ENCODE measurements at regions not wholly inside any gene's neighbourhood (a gene's known extent, or its start where the extent isn't known, plus 50 kb on each side); places are given as distances from the start of the nearest gene placed in this dataset.

- H3K36me3 ChIP-seq (ENCODE audit: insufficient read depth) = no peaks in the 10 kb centered on the region
- no peak for DNase-seq (ENCODE audit: extremely low spot score)
- H3K27ac ChIP-seq (ENCODE audit: low read depth) = no peak overlapping the region
- no peak overlapping the region for H3K4me3 ChIP-seq (ENCODE audit: low read depth, low read length)
- no peaks in the 10 kb centered on the region for H3K4me1 ChIP-seq (ENCODE audit: insufficient read depth)
- 25% methylated on average over 1 of the region's 1 CpG for WGBS
Observed at GRCh38 chr21:19702726-19703125, 1295.5 kb upstream of the NCAM2 start.

DNA sequence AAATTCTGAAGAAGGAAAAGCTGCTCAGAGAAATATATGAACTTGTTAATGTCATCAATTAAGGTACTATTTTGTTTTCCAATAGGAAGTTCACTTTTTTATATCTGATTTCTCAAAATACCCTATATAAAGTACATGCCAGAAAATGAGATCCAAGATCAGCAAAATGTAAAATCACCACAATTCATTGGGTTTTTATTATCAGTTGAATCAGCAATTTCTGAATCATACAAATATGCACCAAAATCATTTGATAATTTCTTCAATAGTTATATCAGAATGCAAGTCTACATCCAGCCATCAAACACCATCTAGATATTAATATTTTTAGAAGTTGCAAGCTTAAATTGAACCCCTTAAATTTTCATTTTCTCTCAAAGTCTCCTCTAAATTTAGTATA lies 1293.4 kb upstream of the NCAM2 start:
- Histone ChIP-seq H3K27ac (ENCODE audit: low read depth) (no peak overlapping the region), H3K4me3 (ENCODE audit: low read depth, low read length) (no peak overlapping the region), H3K4me1 (ENCODE audit: insufficient read depth) (no peaks in the 10 kb centered on the region), H3K36me3 (ENCODE audit: insufficient read depth) (no peaks in the 10 kb centered on the region)
- no peak for DNase-seq (ENCODE audit: extremely low spot score)

DNA sequence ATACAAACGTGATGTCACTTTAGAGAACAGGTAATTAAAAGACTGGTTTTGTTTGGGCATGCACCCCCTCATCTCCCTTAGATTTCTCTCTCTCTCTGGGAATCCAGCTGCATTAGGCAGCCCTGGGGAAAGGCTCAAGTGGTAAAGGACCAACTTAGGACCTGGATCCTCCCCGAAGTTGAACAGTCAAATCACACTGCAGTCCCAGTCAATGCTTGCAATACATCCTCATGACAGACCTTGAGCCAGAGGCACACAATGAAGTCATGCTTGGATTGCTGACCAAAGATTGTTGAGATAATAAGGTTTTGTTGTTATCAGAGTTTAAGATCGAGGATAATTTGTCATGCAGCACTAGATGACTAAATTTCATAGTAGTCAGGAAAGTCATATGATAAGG lies 1285.8 kb upstream of the NCAM2 start:
- H3K27ac ChIP-seq (ENCODE audit: low read depth) = no peak overlapping the region
- H3K4me1 ChIP-seq (ENCODE audit: insufficient read depth) = no peaks in the 10 kb centered on the region
- no peaks in the 10 kb centered on the region for H3K36me3 ChIP-seq (ENCODE audit: insufficient read depth)
- DNase-seq (ENCODE audit: extremely low spot score) = no peak
- no peak overlapping the region for H3K4me3 ChIP-seq (ENCODE audit: low read depth, low read length)
- WGBS = 67% methylated on average over 3 of the region's 3 CpGs

- Histone ChIP-seq H3K4me3 (ENCODE audit: low read depth, low read length) (no peak overlapping the region), H3K27ac (ENCODE audit: low read depth) (no peak overlapping the region), H3K4me1 (ENCODE audit: insufficient read depth) (no peaks in the 10 kb centered on the region), H3K36me3 (ENCODE audit: insufficient read depth) (no peaks in the 10 kb centered on the region)
- no peak for DNase-seq (ENCODE audit: extremely low spot score)
Observed at GRCh38 chr21:19713313-19713712, 1284.9 kb upstream of the NCAM2 start.

- Histone ChIP-seq H3K27ac (ENCODE audit: low read depth) (no peak overlapping the region), H3K4me3 (ENCODE audit: low read depth, low read length) (no peak overlapping the region), H3K36me3 (ENCODE audit: insufficient read depth) (no peaks in the 10 kb centered on the region), H3K4me1 (ENCODE audit: insufficient read depth) (no peaks in the 10 kb centered on the region)
- no peak for DNase-seq (ENCODE audit: extremely low spot score)
- 85% methylated on average over 1 of the region's 1 CpG for WGBS
Observed at GRCh38 chr21:19724081-19724480, 1274.1 kb upstream of the NCAM2 start.

DNA sequence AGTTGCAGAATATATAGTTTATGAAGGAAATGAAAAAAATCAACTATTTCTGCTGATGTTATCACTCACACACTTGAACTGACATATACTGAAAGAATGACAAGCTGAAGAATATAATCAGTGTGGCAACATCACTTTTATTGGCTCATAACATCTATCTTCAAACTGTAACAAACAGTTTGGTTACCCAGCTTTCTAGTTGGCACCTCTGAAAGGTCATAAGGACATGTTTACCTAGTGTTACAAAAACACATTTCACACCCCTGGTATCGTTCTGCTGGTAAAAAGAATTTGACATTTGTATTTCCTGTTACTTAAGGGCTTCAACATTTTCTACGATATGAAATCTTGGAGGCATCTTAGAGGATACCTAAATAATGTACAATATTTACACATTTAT lies 1267.0 kb upstream of the NCAM2 start:
- no peak overlapping the region for H3K27ac ChIP-seq (ENCODE audit: low read depth)
- no peak overlapping the region for H3K4me3 ChIP-seq (ENCODE audit: low read depth, low read length)
- H3K4me1 ChIP-seq (ENCODE audit: insufficient read depth) = no peaks in the 10 kb centered on the region
- H3K36me3 ChIP-seq (ENCODE audit: insufficient read depth) = no peaks in the 10 kb centered on the region
- no peak for DNase-seq (ENCODE audit: extremely low spot score)
- 16% methylated on average over 2 of the region's 2 CpGs for WGBS

GRCh38 chr21:19759836-19760235 lies 1238.4 kb upstream of the NCAM2 start:
- Histone ChIP-seq H3K27ac (ENCODE audit: low read depth) (no peak overlapping the region), H3K36me3 (ENCODE audit: insufficient read depth) (no peaks in the 10 kb centered on the region), H3K4me1 (ENCODE audit: insufficient read depth) (no peaks in the 10 kb centered on the region), H3K4me3 (ENCODE audit: low read depth, low read length) (no peak overlapping the region)
- DNase-seq (ENCODE audit: extremely low spot score) = no peak
- 90% methylated on average over 19 of the region's 19 CpGs for WGBS

- H3K36me3 ChIP-seq (ENCODE audit: insufficient read depth) = no peaks in the 10 kb centered on the region
- no peak overlapping the region for H3K4me3 ChIP-seq (ENCODE audit: low read depth, low read length)
- WGBS = 50% methylated on average over 1 of the region's 1 CpG
- H3K27ac ChIP-seq (ENCODE audit: low read depth) = no peak overlapping the region
- no peaks in the 10 kb centered on the region for H3K4me1 ChIP-seq (ENCODE audit: insufficient read depth)
- no peak for DNase-seq (ENCODE audit: extremely low spot score)
Observed at GRCh38 chr21:19767546-19767945, 1230.7 kb upstream of the NCAM2 start.

- no peaks in the 10 kb centered on the region for H3K4me1 ChIP-seq (ENCODE audit: insufficient read depth)
- H3K4me3 ChIP-seq (ENCODE audit: low read depth, low read length) = no peak overlapping the region
- no peak overlapping the region for H3K27ac ChIP-seq (ENCODE audit: low read depth)
- 88% methylated on average over 2 of the region's 2 CpGs for WGBS
- no peak for DNase-seq (ENCODE audit: extremely low spot score)
- H3K36me3 ChIP-seq (ENCODE audit: insufficient read depth) = no peaks in the 10 kb centered on the region
Observed at GRCh38 chr21:19771881-19772280, 1226.3 kb upstream of the NCAM2 start.

DNA sequence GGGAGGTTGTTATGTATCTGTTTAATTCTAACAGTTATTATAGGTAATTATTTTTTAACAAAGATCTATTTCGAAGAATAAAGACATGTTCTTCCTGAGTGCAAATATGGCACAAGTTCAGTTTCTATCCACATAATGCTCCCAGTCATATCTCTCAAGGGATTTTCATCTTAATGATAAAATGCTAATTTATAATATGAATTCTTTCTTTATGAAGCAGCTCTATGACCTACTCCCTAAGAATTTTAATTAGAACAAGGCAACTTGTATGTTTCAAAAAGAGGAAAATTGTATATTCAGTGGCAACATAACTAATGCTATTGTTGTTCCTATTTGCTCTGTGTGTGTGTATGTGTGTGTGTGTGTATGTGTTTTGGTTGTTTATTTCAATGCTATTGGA lies 1222.1 kb upstream of the NCAM2 start:
- DNase-seq (ENCODE audit: extremely low spot score) = no peak
- H3K4me1 ChIP-seq (ENCODE audit: insufficient read depth) = no peaks in the 10 kb centered on the region
- no peaks in the 10 kb centered on the region for H3K36me3 ChIP-seq (ENCODE audit: insufficient read depth)
- H3K27ac ChIP-seq (ENCODE audit: low read depth) = no peak overlapping the region
- WGBS = 84% methylated on average over 1 of the region's 1 CpG
- no peak overlapping the region for H3K4me3 ChIP-seq (ENCODE audit: low read depth, low read length)

- Histone ChIP-seq H3K4me3 (ENCODE audit: low read depth, low read length) (no peak overlapping the region), H3K4me1 (ENCODE audit: insufficient read depth) (no peaks in the 10 kb centered on the region), H3K36me3 (ENCODE audit: insufficient read depth) (no peaks in the 10 kb centered on the region), H3K27ac (ENCODE audit: low read depth) (no peak overlapping the region)
- no peak for DNase-seq (ENCODE audit: extremely low spot score)
- 83% methylated on average over 7 of the region's 7 CpGs for WGBS
Observed at GRCh38 chr21:19781881-19782652, 1216.1 kb upstream of the NCAM2 start.

- 51% methylated on average over 3 of the region's 3 CpGs for WGBS
- H3K36me3 ChIP-seq (ENCODE audit: insufficient read depth) = no peaks in the 10 kb centered on the region
Observed at GRCh38 chr21:19785941-19786340, 1212.3 kb upstream of the NCAM2 start.

GRCh38 chr21:19792004-19792403 lies 1206.2 kb upstream of the NCAM2 start:
- no peaks in the 10 kb centered on the region for H3K36me3 ChIP-seq (ENCODE audit: insufficient read depth)
- 56% methylated on average over 4 of the region's 4 CpGs for WGBS
- no peak for DNase-seq (ENCODE audit: extremely low spot score)
- H3K27ac ChIP-seq (ENCODE audit: low read depth) = no peak overlapping the region
- no peaks in the 10 kb centered on the region for H3K4me1 ChIP-seq (ENCODE audit: insufficient read depth)
- no peak overlapping the region for H3K4me3 ChIP-seq (ENCODE audit: low read depth, low read length)

More at GRCh38 chr21:19785941-19786340, 1212.3 kb upstream of the NCAM2 start:
- DNase-seq (ENCODE audit: extremely low spot score) = peak; percentile 8
- Histone ChIP-seq H3K27ac (ENCODE audit: low read depth) (no peak overlapping the region), H3K4me1 (ENCODE audit: insufficient read depth) (no peaks in the 10 kb centered on the region), H3K4me3 (ENCODE audit: low read depth, low read length) (no peak overlapping the region)

DNA sequence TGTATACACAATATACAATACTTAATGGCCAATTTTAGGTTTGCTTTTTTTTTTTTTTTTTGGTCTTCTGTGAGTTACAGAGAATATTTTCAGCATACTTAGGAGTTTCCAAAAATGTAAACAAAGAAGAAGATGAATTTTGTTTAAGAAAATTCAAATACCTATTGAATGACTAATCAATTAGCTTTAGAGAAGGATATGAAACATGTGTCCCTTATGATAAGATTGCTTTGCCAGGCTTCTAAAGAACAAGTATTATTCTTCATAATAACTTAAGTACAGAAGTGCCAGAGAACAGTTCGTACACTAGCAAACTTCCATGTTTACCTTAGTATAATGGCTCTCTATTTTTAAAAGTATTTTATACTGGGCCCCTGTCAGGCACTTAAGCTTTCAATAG lies 1191.0 kb upstream of the NCAM2 start:
- no peaks in the 10 kb centered on the region for H3K36me3 ChIP-seq (ENCODE audit: insufficient read depth)
- no peaks in the 10 kb centered on the region for H3K4me1 ChIP-seq (ENCODE audit: insufficient read depth)
- no peak overlapping the region for H3K4me3 ChIP-seq (ENCODE audit: low read depth, low read length)
- WGBS = 44% methylated on average over 1 of the region's 1 CpG
- no peak overlapping the region for H3K27ac ChIP-seq (ENCODE audit: low read depth)
- DNase-seq (ENCODE audit: extremely low spot score) = no peak

GRCh38 chr21:19810779-19811178 lies 1187.4 kb upstream of the NCAM2 start:
- Histone ChIP-seq H3K27ac (ENCODE audit: low read depth) (no peak overlapping the region), H3K4me3 (ENCODE audit: low read depth, low read length) (no peak overlapping the region), H3K4me1 (ENCODE audit: insufficient read depth) (no peaks in the 10 kb centered on the region), H3K36me3 (ENCODE audit: insufficient read depth) (no peaks in the 10 kb centered on the region)
- 79% methylated on average over 5 of the region's 5 CpGs for whole genome bisulfite sequencing
- no peak for DNase-seq (ENCODE audit: extremely low spot score)
